NCI-H345 treated with DMSO at 0.1 percent for 48 hours (cell line): ENCODE measurements at regions not wholly inside any gene's neighbourhood (a gene's known extent, or its start where the extent isn't known, plus 50 kb on each side); places are given as distances from the start of the nearest gene placed in this dataset.
"Not testable (repeated sequence)": the region's sequence is repeated elsewhere in the genome, so short reads cannot be mapped to it uniquely, and the experiment has no call there.

Source experiments
- DNase-seq: peaks from one replicate; lab custom pipeline; 2025; ENCODE audit not compliant: unreplicated experiment; lab: John Stamatoyannopoulos, UW

DNA sequence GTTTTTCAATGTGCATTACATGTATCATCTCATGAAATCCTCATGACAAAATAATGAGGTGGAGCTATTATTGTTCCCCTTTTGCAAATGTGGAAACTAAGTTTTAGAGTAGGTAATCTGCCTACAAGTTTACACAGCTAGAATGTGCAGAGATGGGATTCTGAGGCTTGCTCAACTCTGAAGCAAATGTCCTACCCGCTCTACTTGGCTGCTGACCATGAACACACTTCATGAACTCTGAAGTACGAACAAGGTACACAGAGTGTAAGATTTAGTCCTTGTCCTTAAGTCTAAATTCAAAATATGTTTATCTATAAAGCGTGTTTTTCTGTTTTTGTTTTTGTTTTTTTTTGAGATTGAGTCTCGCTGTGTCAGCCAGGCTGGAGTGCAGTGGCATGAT is 63.6 kb upstream of the NOTCH2NLA start:
- not testable (repeated sequence) for DNase-seq

DNA sequence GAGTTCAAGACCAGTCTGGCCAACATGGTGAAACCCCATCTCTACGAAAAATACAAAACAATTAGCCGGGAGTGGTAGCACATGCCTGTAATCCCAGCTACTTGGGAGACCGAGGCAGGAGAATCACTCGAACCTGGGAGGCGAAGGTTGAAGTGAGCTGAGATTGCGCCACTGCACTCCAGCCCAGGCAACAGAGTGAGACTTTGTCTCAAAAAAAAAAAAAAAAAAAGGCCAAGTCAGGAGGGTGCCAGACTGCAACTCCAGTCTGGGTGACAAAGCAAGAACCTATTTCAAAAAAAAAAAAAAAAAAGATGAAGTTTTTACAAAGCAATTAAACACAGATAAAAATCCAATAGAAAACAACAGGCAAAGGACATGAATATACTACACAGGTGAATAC is 59.1 kb upstream of the NOTCH2NLA start:
- DNase-seq: not testable (repeated sequence)

DNA sequence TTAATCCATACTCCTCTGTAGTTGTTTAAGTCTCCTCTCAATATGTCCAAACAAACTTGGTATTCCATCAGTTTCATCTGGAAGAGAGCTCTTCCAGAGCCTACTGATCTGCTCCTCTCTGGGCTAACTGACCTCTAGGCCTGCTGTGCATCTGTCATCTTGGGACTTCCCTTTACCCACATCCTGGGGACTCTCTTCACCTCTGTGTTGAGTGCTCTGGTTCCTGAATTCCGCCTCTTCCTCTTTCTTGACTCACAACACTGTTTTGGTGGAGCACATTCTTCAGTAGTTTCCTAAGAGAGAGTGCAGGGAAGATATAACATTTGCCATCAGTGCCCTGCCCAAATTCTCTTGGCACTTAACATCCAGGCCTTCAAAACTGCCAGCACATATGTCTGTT is 55.9 kb upstream of the NOTCH2NLA start:
- not testable (repeated sequence) for DNase-seq

DNA sequence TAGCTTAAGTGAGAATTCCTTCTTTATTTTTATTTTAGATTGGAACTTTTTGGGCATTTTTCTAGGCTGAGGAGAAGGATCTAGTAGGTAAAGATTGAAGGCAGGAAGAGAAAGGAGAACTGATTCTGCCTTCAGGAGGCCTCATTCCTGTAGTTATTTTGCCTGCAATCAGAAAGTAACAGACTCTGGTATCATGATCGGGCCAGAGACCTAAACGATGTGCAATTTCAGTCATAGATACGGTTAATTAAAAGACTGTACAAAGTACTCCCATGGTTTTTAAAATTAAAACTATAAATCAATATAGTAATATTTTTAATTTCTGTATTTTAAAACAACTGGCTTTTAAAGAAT is 54.7 kb upstream of the NOTCH2NLA start:
- DNase-seq: not testable (repeated sequence)

DNA sequence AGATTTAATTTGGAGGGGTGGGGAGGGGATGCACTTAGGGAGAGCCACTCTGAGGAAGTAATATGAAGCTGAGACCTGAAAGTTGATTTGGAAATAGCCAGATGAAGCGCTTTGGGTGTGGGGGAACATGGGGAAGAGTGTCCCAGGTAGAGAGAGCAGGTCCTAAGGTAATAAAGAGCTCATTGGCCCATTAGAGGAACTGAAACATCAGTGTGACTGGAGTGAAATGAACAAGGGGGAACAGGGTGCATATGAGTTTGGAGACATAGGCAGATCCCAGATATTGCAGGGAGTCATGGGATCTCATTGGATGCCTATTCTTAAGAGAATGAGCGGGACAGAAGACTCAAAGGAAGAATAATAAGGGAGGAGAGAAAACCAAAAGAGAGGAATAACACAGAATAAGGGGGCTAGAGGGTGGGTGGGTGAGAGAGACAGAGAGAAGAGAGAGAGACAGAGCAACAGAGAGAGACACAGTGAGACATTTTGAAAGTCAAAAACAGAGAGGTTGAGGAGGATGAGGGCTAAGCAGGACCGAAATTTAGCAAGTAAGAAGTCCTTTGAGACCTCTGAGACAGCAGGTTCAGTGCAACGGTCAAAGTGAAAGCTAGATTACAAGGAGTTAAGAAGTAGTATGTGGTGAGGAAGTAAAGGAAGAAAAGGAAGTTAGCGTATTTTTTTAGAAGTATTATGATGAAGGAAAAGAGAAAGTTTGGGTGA is 54.1 kb upstream of the NOTCH2NLA start:
- DNase-seq: not testable (repeated sequence)

DNA sequence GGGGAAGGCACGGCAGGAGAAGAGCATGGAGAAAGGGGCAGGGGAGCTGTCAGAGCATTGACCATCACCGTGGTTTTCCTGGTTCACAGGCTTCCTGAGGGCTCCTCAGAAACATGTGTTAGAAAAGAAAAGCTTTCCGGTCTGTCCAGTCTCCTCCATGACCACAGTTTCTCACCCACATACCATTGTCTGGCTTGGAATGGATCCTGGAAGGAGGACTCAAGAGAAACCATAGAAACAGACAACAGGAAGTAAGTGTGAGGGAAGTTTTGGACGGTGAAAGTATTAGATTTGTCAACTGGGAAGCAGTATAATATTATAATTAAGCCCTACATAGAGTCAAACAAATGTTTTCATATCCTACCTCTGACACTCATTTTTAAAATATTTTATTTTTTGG is 52.7 kb upstream of the NOTCH2NLA start:
- DNase-seq: not testable (repeated sequence)

DNA sequence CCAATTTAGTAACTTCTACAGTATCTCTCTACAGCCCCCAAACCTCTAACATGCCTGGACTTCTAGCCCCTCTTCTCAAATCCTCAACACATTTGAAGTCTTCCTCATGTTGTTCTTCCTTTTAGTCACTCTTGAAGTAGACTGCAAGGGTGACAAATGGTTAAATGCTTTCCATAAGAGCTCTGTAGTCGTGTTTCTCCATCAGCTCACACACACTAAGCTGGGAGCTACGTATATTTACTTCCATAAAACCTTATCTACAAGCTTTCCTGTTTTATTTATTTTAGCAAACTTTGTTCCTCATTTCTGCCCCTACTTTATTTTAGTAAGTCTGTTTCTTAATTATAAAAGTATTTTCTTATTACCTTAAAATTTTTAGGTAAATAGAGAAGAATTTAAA is 49.9 kb upstream of the NOTCH2NLA start:
- DNase-seq: not testable (repeated sequence)
